ENCODE measurements at regions not wholly inside any gene's neighbourhood (a gene's known extent, or its start where the extent isn't known, plus 50 kb on each side); places are given as distances from the start of the nearest gene placed in this dataset.

DNA sequence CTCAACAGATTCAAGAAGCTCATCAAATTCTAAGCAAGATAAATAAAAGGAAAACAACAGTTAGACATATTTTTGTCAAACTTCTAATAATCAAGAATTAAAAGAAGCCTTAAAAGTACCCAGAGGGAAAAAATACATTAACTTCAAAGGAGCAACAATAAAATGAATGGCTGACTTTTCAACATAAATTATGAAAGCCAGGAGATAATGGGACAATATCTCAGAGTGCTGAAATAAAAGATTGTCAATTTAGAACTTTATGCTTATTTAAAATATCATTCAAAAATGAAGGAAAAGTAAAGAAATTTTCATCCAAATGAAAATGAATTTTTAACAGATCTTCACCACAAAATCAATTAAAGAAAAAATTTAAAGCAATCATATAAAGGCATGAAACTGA is 108.5 kb upstream of the IL6 start:
- TF ChIP-seq, protein P1, sequence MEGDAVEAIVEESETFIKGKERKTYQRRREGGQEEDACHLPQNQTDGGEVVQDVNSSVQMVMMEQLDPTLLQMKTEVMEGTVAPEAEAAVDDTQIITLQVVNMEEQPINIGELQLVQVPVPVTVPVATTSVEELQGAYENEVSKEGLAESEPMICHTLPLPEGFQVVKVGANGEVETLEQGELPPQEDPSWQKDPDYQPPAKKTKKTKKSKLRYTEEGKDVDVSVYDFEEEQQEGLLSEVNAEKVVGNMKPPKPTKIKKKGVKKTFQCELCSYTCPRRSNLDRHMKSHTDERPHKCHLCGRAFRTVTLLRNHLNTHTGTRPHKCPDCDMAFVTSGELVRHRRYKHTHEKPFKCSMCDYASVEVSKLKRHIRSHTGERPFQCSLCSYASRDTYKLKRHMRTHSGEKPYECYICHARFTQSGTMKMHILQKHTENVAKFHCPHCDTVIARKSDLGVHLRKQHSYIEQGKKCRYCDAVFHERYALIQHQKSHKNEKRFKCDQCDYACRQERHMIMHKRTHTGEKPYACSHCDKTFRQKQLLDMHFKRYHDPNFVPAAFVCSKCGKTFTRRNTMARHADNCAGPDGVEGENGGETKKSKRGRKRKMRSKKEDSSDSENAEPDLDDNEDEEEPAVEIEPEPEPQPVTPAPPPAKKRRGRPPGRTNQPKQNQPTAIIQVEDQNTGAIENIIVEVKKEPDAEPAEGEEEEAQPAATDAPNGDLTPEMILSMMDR (IDR thresholded peaks at IDR 0.05), result no peak
- no peaks in the 10 kb centered on the region for H3K27me3 ChIP-seq (replicated peaks; ENCODE audit: insufficient read depth)
- H3K4me1 ChIP-seq (ENCODE audit: control insufficient read depth in 1 of 2, low read depth in 2 of 2), result no peaks in the 10 kb centered on the region
- DNase-seq (ENCODE audit: low spot score), result no peak
- no peak overlapping the region for H3K27ac ChIP-seq
- H3K4me3 ChIP-seq, result no peak overlapping the region
- peaks cover 13% of the 10 kb centered on the region for H3K9me3 ChIP-seq
- H3K36me3 ChIP-seq, result no peaks in the 10 kb centered on the region
- ATAC-seq (ENCODE audit: insufficient number of reproducible peaks, low FRiP score, low read depth), result no peak

DNA sequence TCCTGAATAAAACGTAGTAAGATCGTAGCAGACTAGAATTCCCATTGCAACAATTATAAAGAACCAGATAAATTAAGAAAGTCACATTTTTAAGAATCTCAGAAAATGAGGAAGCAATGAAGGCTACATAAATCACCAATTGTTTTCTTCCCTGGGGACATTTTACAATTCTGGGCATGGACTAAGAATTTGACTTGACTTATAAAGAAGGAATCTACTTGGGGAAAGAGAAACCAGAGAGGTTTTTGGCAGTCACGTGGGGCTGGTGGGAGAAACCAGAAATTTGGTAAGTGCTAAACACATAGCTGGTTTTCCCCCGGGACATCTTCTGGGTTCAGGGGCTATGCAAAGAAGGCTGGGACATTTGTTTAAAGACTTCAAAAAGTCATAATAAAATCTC is 109.8 kb upstream of the IL6 start:
- Histone ChIP-seq H3K27me3 (replicated peaks; ENCODE audit: insufficient read depth) (no peaks in the 10 kb centered on the region), H3K27ac (no peak overlapping the region), H3K36me3 (no peaks in the 10 kb centered on the region), H3K4me3 (no peak overlapping the region), H3K9me3 (peaks cover 13% of the 10 kb centered on the region), H3K4me1 (ENCODE audit: control insufficient read depth in 1 of 2, low read depth in 2 of 2) (no peaks in the 10 kb centered on the region)
- no peak for DNase-seq (ENCODE audit: low spot score)
- TF ChIP-seq, protein P1 (IDR thresholded peaks at IDR 0.05), result no peak
- no peak for ATAC-seq (ENCODE audit: insufficient number of reproducible peaks, low FRiP score, low read depth)

DNA sequence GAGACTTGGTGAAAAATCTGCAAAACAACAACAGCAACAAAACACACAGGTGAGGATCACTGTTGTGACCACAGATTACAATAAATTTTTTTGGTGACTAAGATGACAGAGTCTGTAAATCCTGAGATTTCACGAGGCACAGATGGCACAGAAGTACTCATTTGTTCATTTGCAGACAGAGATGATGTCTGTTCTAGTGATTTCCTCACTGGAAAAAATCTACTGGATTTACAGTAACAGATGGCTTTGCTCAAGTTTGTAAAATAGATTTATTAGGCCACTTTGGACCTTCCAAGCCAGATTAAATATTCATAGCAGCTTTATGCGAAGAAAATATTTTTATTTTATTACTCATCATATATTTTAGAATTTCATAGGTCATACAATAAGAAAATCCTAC is 113.5 kb upstream of the IL6 start:
- DNase-seq (ENCODE audit: low spot score), result no peak
- TF ChIP-seq, protein P1 (IDR thresholded peaks at IDR 0.05), result no peak
- no peaks in the 10 kb centered on the region for H3K27me3 ChIP-seq (replicated peaks; ENCODE audit: insufficient read depth)
- peaks cover 11% of the 10 kb centered on the region for H3K9me3 ChIP-seq
- no peaks in the 10 kb centered on the region for H3K36me3 ChIP-seq
- no peak overlapping the region for H3K4me3 ChIP-seq
- peaks cover 0 to 9% of the 10 kb centered on the region in 2 donors for H3K4me1 ChIP-seq (ENCODE audit: control insufficient read depth in 1 of 2, low read depth in 2 of 2)
- no peak for ATAC-seq (ENCODE audit: insufficient number of reproducible peaks, low FRiP score, low read depth)
- no peak overlapping the region for H3K27ac ChIP-seq

DNA sequence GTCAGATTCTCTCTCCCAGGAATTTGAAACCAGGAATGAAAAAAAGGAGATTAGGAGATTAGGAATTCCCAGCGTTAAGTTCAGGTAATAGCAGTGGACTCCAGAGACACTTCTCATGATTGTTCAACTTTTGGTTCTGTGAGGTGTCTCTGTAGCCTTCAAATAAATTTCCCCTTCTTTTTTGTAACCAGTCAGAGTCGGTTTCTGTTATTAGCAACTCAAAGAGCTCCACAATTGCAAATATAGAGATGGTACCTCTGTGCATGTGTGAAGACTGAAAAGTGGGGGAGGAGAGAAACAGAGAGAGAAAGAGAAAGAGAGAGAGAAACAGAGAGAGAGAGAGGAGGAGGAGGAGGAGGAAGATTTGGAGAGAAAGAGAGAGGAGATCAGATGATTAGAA is 112.8 kb upstream of the STEAP1B start:
- Histone ChIP-seq H3K27me3 (replicated peaks; ENCODE audit: insufficient read depth) (no peaks in the 10 kb centered on the region), H3K4me1 (ENCODE audit: control insufficient read depth in 1 of 2, low read depth in 2 of 2) (peaks cover 0 to 9% of the 10 kb centered on the region in 2 donors), H3K27ac (no peak overlapping the region), H3K9me3 (peaks cover 4% of the 10 kb centered on the region), H3K36me3 (no peaks in the 10 kb centered on the region), H3K4me3 (no peak overlapping the region)
- ATAC-seq (ENCODE audit: insufficient number of reproducible peaks, low FRiP score, low read depth), result no peak
- TF ChIP-seq, protein P1 (IDR thresholded peaks at IDR 0.05), result no peak
- DNase-seq (ENCODE audit: low spot score), result no peak

DNA sequence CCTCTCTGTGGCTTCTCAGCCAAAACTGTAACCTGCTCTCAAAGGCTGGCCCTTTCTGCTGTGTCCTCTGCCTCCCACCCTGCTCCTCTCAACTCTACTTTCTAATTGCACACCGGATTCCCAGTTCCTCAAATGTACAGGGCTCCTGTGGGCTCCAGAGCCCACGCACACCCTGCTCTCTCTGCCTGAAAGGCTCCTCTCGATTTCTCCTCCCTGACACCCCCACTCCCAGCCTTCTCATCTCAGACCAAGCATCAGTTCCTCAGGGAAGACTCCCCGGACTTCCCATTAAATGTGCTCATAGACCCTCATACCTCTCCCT is 111.7 kb upstream of the STEAP1B start:
- Histone ChIP-seq H3K4me1 (ENCODE audit: control insufficient read depth in 1 of 2, low read depth in 2 of 2) (peaks cover 0 to 9% of the 10 kb centered on the region in 2 donors), H3K36me3 (no peaks in the 10 kb centered on the region), H3K27me3 (replicated peaks; ENCODE audit: insufficient read depth) (no peaks in the 10 kb centered on the region), H3K27ac (no peak overlapping the region), H3K4me3 (no peak overlapping the region), H3K9me3 (no peaks in the 10 kb centered on the region)
- TF ChIP-seq, protein P1 (IDR thresholded peaks at IDR 0.05), result no peak
- no peak for ATAC-seq (ENCODE audit: insufficient number of reproducible peaks, low FRiP score, low read depth)
- no peak for DNase-seq (ENCODE audit: low spot score)

All from thoracic aorta (tissue), 2 donors.